ENCODE measurements at regions not wholly inside any gene's neighbourhood (a gene's known extent, or its start where the extent isn't known, plus 50 kb on each side); places are given as distances from the start of the nearest gene placed in this dataset.
"Not testable (repeated sequence)": the region's sequence is repeated elsewhere in the genome, so short reads cannot be mapped to it uniquely, and the experiment has no call there.

DNA sequence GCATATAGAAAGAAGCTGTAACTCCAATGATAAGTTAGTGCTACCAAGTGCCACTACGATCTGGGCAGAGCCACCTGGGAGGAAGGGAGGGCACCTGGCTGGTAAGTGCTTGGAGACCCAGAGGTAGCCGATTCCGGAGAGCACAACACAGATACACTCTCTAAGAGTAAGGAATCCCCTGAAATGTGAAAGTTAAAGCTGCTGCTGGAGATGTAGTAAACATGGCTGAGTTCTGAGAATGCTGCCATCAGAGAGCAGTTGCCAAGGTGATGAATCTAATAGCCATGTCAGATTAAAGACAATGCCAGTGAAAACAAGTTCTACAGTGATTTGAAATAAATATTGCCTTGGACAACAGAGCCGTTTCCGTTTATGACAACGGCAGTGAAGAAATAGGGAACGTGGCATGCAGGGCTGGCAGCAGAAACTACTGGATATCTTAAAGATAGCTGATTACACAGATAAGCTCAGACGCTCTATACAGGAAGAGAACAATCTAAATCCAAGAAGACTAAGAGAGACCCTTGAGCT is 561.2 kb upstream of the C9orf72 start:
- H3K9me3 ChIP-seq (ENCODE audit: control extremely low read depth in 1 of 5, control insufficient read depth in 4 of 5, insufficient read depth in 2 of 5, low read depth in 1 of 5, low read length in 4 of 5) = no peaks in the 10 kb centered on the region
- no peak overlapping the region for H3K4me3 ChIP-seq (ENCODE audit: control insufficient read depth in 1 of 7, extremely low read depth in 1 of 7, insufficient read depth in 4 of 7, low read depth in 2 of 7, low read length in 6 of 7)
- no peaks in the 10 kb centered on the region for H3K27me3 ChIP-seq (replicated peaks in 2 of 5; ENCODE audit: control insufficient read depth in 4 of 5, insufficient read depth in 5 of 5, low read length in 4 of 5)
- ChIA-PET POLR2A (no interaction called here), CTCF (no interaction called here)
- H3K27ac ChIP-seq (ENCODE audit: insufficient read depth in 1 of 2, low read depth in 1 of 2, low read length in 2 of 2, poor library complexity in 1 of 2, severe bottlenecking in 2 of 2) = no peak overlapping the region
- DNase-seq = no peak
- H3K36me3 ChIP-seq (ENCODE audit: control insufficient read depth in 4 of 4, insufficient read depth in 4 of 4, low read length in 3 of 4) = no peaks in the 10 kb centered on the region
- WGBS (ENCODE audit: insufficient coverage) = 80% methylated on average over 5 of the region's 8 CpGs
- H3K4me1 ChIP-seq (ENCODE audit: control extremely low read depth in 1 of 4, control insufficient read depth in 4 of 4, insufficient read depth in 4 of 4, low read length in 3 of 4) = no peaks in the 10 kb centered on the region

DNA sequence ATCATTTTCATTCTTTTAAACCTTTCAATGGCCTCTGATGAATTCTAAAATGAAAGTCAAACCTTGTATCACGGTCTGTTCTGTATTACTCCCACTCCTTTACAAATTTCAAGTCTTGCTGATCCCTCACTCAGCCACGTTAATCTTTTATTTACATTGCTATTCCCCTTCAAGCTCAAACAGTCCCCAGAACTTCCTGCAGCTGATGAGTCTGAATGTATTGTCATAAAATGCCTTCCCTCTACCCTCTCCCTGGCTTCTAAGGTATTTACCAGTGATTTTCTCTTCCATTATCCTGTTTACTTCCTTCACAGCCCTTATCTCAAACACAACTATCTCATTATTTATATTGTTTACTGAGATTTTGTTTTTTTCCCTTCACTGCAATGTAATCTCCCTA is 562.3 kb upstream of the C9orf72 start:
- H3K4me3 ChIP-seq (ENCODE audit: control insufficient read depth in 1 of 7, extremely low read depth in 1 of 7, insufficient read depth in 4 of 7, low read depth in 2 of 7, low read length in 6 of 7) = no peak overlapping the region
- H3K9me3 ChIP-seq (ENCODE audit: control extremely low read depth in 1 of 5, control insufficient read depth in 4 of 5, insufficient read depth in 2 of 5, low read depth in 1 of 5, low read length in 4 of 5) = no peaks in the 10 kb centered on the region
- no peaks in the 10 kb centered on the region for H3K36me3 ChIP-seq (ENCODE audit: control insufficient read depth in 4 of 4, insufficient read depth in 4 of 4, low read length in 3 of 4)
- no peak for DNase-seq
- H3K27me3 ChIP-seq (replicated peaks in 2 of 5; ENCODE audit: control insufficient read depth in 4 of 5, insufficient read depth in 5 of 5, low read length in 4 of 5) = no peaks in the 10 kb centered on the region
- WGBS (ENCODE audit: insufficient coverage) = 54% methylated on average over 2 of the region's 2 CpGs
- POLR2A ChIA-PET = no interaction called here
- no peak overlapping the region for H3K27ac ChIP-seq (ENCODE audit: insufficient read depth in 1 of 2, low read depth in 1 of 2, low read length in 2 of 2, poor library complexity in 1 of 2, severe bottlenecking in 2 of 2)
- CTCF ChIA-PET = no interaction called here
- H3K4me1 ChIP-seq (ENCODE audit: control extremely low read depth in 1 of 4, control insufficient read depth in 4 of 4, insufficient read depth in 4 of 4, low read length in 3 of 4) = no peaks in the 10 kb centered on the region

DNA sequence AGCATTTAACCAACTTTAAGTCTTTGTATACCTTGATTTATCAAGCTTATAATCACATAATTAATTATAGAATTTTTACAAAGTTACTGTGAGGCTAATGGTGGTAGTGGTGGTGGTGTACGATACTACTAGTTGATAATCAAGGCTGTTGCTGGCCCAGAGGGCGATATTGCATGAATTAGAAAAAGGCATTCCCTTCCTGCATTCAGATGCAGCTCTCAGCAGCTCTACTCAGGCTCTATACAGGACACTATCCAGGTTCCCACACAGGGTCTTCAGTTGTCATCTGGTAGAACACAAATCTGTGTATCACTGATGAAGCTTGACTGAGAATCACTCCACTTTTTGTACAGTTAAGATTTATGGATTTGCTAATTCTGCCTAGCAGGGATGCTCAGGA is 562.8 kb upstream of the C9orf72 start:
- WGBS (ENCODE audit: insufficient coverage) = 86% methylated on average over 2 of the region's 2 CpGs
- H3K27me3 ChIP-seq (replicated peaks in 2 of 5; ENCODE audit: control insufficient read depth in 4 of 5, insufficient read depth in 5 of 5, low read length in 4 of 5) = no peaks in the 10 kb centered on the region
- no peaks in the 10 kb centered on the region for H3K9me3 ChIP-seq (ENCODE audit: control extremely low read depth in 1 of 5, control insufficient read depth in 4 of 5, insufficient read depth in 2 of 5, low read depth in 1 of 5, low read length in 4 of 5)
- POLR2A ChIA-PET = no interaction called here
- no peak overlapping the region for H3K27ac ChIP-seq (ENCODE audit: insufficient read depth in 1 of 2, low read depth in 1 of 2, low read length in 2 of 2, poor library complexity in 1 of 2, severe bottlenecking in 2 of 2)
- no peak for DNase-seq
- no peak overlapping the region for H3K4me3 ChIP-seq (ENCODE audit: control insufficient read depth in 1 of 7, extremely low read depth in 1 of 7, insufficient read depth in 4 of 7, low read depth in 2 of 7, low read length in 6 of 7)
- CTCF ChIA-PET = no interaction called here
- H3K36me3 ChIP-seq (ENCODE audit: control insufficient read depth in 4 of 4, insufficient read depth in 4 of 4, low read length in 3 of 4) = no peaks in the 10 kb centered on the region
- no peaks in the 10 kb centered on the region for H3K4me1 ChIP-seq (ENCODE audit: control extremely low read depth in 1 of 4, control insufficient read depth in 4 of 4, insufficient read depth in 4 of 4, low read length in 3 of 4)

DNA sequence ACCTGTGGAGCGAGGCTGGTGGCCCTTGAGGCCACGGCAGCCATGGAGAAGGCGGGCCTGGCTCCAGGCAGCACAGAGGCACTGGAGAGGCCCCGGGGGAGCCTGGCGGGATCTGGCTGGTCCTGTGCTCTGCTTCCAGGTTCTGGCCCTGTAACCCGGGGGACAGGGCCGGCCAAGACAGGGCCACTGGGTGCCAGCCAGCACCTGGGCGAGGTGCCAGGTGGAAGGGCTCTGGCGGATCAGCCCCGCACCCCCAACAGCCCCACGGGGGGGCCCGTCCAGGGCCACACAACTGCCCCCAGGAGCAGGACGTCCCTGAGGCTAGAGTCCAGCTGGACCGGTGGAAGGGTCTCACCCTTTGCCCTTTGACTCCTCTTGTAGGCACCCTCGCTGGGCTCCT is 574.1 kb upstream of the C9orf72 start:
- H3K27me3 ChIP-seq (replicated peaks in 2 of 5; ENCODE audit: control insufficient read depth in 4 of 5, insufficient read depth in 5 of 5, low read length in 4 of 5); H3K27ac ChIP-seq (ENCODE audit: insufficient read depth in 1 of 2, low read depth in 1 of 2, low read length in 2 of 2, poor library complexity in 1 of 2, severe bottlenecking in 2 of 2); H3K36me3 ChIP-seq (ENCODE audit: control insufficient read depth in 4 of 4, insufficient read depth in 4 of 4, low read length in 3 of 4); H3K4me1 ChIP-seq (ENCODE audit: control extremely low read depth in 1 of 4, control insufficient read depth in 4 of 4, insufficient read depth in 4 of 4, low read length in 3 of 4); CTCF ChIA-PET; H3K9me3 ChIP-seq (ENCODE audit: control extremely low read depth in 1 of 5, control insufficient read depth in 4 of 5, insufficient read depth in 2 of 5, low read depth in 1 of 5, low read length in 4 of 5); DNase-seq; H3K4me3 ChIP-seq (ENCODE audit: control insufficient read depth in 1 of 7, extremely low read depth in 1 of 7, insufficient read depth in 4 of 7, low read depth in 2 of 7, low read length in 6 of 7); POLR2A ChIA-PET: not testable (repeated sequence)
- 96% methylated on average over 7 of the region's 15 CpGs for WGBS (ENCODE audit: insufficient coverage)

- H3K9me3 ChIP-seq (ENCODE audit: control extremely low read depth in 1 of 5, control insufficient read depth in 4 of 5, insufficient read depth in 2 of 5, low read depth in 1 of 5, low read length in 4 of 5); H3K36me3 ChIP-seq (ENCODE audit: control insufficient read depth in 4 of 4, insufficient read depth in 4 of 4, low read length in 3 of 4); DNase-seq; CTCF ChIA-PET; H3K4me1 ChIP-seq (ENCODE audit: control extremely low read depth in 1 of 4, control insufficient read depth in 4 of 4, insufficient read depth in 4 of 4, low read length in 3 of 4); H3K27me3 ChIP-seq (replicated peaks in 2 of 5; ENCODE audit: control insufficient read depth in 4 of 5, insufficient read depth in 5 of 5, low read length in 4 of 5); H3K4me3 ChIP-seq (ENCODE audit: control insufficient read depth in 1 of 7, extremely low read depth in 1 of 7, insufficient read depth in 4 of 7, low read depth in 2 of 7, low read length in 6 of 7); POLR2A ChIA-PET; H3K27ac ChIP-seq (ENCODE audit: insufficient read depth in 1 of 2, low read depth in 1 of 2, low read length in 2 of 2, poor library complexity in 1 of 2, severe bottlenecking in 2 of 2): not testable (repeated sequence)
- 97% methylated on average over 12 of the region's 18 CpGs for WGBS (ENCODE audit: insufficient coverage)
Measured at GRCh38 chr9:28147923-28148597, 574.8 kb upstream of the C9orf72 start.

GRCh38 chr9:28149361-28150050 is 576.2 kb upstream of the C9orf72 start:
- CTCF ChIA-PET; H3K27me3 ChIP-seq (replicated peaks in 2 of 5; ENCODE audit: control insufficient read depth in 4 of 5, insufficient read depth in 5 of 5, low read length in 4 of 5); H3K4me3 ChIP-seq (ENCODE audit: control insufficient read depth in 1 of 7, extremely low read depth in 1 of 7, insufficient read depth in 4 of 7, low read depth in 2 of 7, low read length in 6 of 7); H3K36me3 ChIP-seq (ENCODE audit: control insufficient read depth in 4 of 4, insufficient read depth in 4 of 4, low read length in 3 of 4); H3K9me3 ChIP-seq (ENCODE audit: control extremely low read depth in 1 of 5, control insufficient read depth in 4 of 5, insufficient read depth in 2 of 5, low read depth in 1 of 5, low read length in 4 of 5); H3K4me1 ChIP-seq (ENCODE audit: control extremely low read depth in 1 of 4, control insufficient read depth in 4 of 4, insufficient read depth in 4 of 4, low read length in 3 of 4); POLR2A ChIA-PET; H3K27ac ChIP-seq (ENCODE audit: insufficient read depth in 1 of 2, low read depth in 1 of 2, low read length in 2 of 2, poor library complexity in 1 of 2, severe bottlenecking in 2 of 2); DNase-seq: not testable (repeated sequence)
- WGBS (ENCODE audit: insufficient coverage) = 88% methylated on average over 24 of the region's 36 CpGs

GRCh38 chr9:28155067-28155466 is 581.8 kb upstream of the C9orf72 start:
- CTCF ChIA-PET = no interaction called here
- DNase-seq = no peak
- Histone ChIP-seq H3K9me3 (ENCODE audit: control extremely low read depth in 1 of 5, control insufficient read depth in 4 of 5, insufficient read depth in 2 of 5, low read depth in 1 of 5, low read length in 4 of 5) (no peaks in the 10 kb centered on the region), H3K27ac (ENCODE audit: insufficient read depth in 1 of 2, low read depth in 1 of 2, low read length in 2 of 2, poor library complexity in 1 of 2, severe bottlenecking in 2 of 2) (no peak overlapping the region), H3K36me3 (ENCODE audit: control insufficient read depth in 4 of 4, insufficient read depth in 4 of 4, low read length in 3 of 4) (no peaks in the 10 kb centered on the region), H3K27me3 (replicated peaks in 2 of 5; ENCODE audit: control insufficient read depth in 4 of 5, insufficient read depth in 5 of 5, low read length in 4 of 5) (no peaks in the 10 kb centered on the region), H3K4me1 (ENCODE audit: control extremely low read depth in 1 of 4, control insufficient read depth in 4 of 4, insufficient read depth in 4 of 4, low read length in 3 of 4) (no peaks in the 10 kb centered on the region), H3K4me3 (ENCODE audit: control insufficient read depth in 1 of 7, extremely low read depth in 1 of 7, insufficient read depth in 4 of 7, low read depth in 2 of 7, low read length in 6 of 7) (no peak overlapping the region)
- POLR2A ChIA-PET = no interaction called here
